DND-41 (cell line): ENCODE measurements at regions not wholly inside any gene's neighbourhood (a gene's known extent, or its start where the extent isn't known, plus 50 kb on each side); places are given as distances from the start of the nearest gene placed in this dataset.

Experiments
- ATAC-seq: fragments of 200-7000 bp; cut with Tn5 transposase; 3 replicates; pipeline ENCODE4 v1.9.1; 2021; ENCODE audit warnings: low read depth; ENCODE audit not compliant: insufficient read depth
- DNase-seq: peaks from one replicate; pipeline ENCODE4 v3.0.0-alpha.2; 2020
- H2AFZ ChIP-seq: 2 replicates; pipeline ENCODE4 v1.6.0; 2012; ENCODE audit warnings: low read depth, low read length
- H3K27ac ChIP-seq: 2 replicates; pipeline ENCODE4 v1.5.1; 2012; ENCODE audit warnings: low read length, inconsistent platforms
- H3K27me3 ChIP-seq: fragments of 200-600 bp; sonication (generic); 2 replicates; pipeline ENCODE4 v1.6.0; 2012; ENCODE audit warnings: low read length, mild to moderate bottlenecking, inconsistent platforms; ENCODE audit not compliant: insufficient read depth, poor library complexity
- H3K36me3 ChIP-seq: 2 replicates; pipeline ENCODE4 v1.5.1; 2012; ENCODE audit warnings: low read length, inconsistent platforms; ENCODE audit not compliant: insufficient read depth
- H3K4me1 ChIP-seq: 2 replicates; pipeline ENCODE4 v1.5.1; 2012; ENCODE audit warnings: mild to moderate bottlenecking, low read length; ENCODE audit not compliant: insufficient read depth
- H3K4me2 ChIP-seq: 2 replicates; pipeline ENCODE4 v1.6.0; 2012; ENCODE audit warnings: mild to moderate bottlenecking, moderate library complexity, low read length, inconsistent platforms; ENCODE audit not compliant: insufficient read depth
- H3K4me3 ChIP-seq, 2 experiments: fragments of 200-600 bp in 1 of 2; shearing (Covaris generic) in 1 of 2; 2 replicates each; pipeline ENCODE4 v1.5.1; 2012 to 2016; ENCODE audit warnings: inconsistent platforms in 2 of 2, low read length in 2 of 2, mild to moderate bottlenecking in 2 of 2, low read depth in 1 of 2, moderate library complexity in 1 of 2
- H3K79me2 ChIP-seq: 2 replicates; pipeline ENCODE4 v1.6.0; 2012; ENCODE audit warnings: low read length, inconsistent platforms; ENCODE audit not compliant: insufficient read depth
- H3K9ac ChIP-seq: 2 replicates; pipeline ENCODE4 v1.6.0; 2012; ENCODE audit warnings: low read depth, mild to moderate bottlenecking, inconsistent platforms, low read length, moderate library complexity
- H3K9me3 ChIP-seq: 2 replicates; pipeline ENCODE4 v1.5.1; 2012; ENCODE audit warnings: low read length, moderate library complexity, mild to moderate bottlenecking, inconsistent platforms; ENCODE audit not compliant: insufficient read depth, severe bottlenecking
- H4K20me1 ChIP-seq: 2 replicates; pipeline ENCODE4 v1.6.0; 2012; ENCODE audit warnings: low read length; ENCODE audit not compliant: insufficient read depth
- EZH2 ChIP-seq: IDR thresholded peaks from 3 replicates; pipeline ENCODE4 v1.6.1; 2012; ENCODE audit warnings: borderline replicate concordance, low read depth, mild to moderate bottlenecking, moderate library complexity, low read length, inconsistent platforms; ENCODE audit not compliant: severe bottlenecking
- TF ChIP-seq, protein P1 (sequence below): IDR thresholded peaks from 2 replicates; pipeline ENCODE4 v1.5.1; 2012; ENCODE audit warnings: borderline replicate concordance, low read length, moderate library complexity, mild to moderate bottlenecking; ENCODE audit not compliant: poor library complexity, severe bottlenecking; ENCODE audit errors: extremely low read depth

DNA sequence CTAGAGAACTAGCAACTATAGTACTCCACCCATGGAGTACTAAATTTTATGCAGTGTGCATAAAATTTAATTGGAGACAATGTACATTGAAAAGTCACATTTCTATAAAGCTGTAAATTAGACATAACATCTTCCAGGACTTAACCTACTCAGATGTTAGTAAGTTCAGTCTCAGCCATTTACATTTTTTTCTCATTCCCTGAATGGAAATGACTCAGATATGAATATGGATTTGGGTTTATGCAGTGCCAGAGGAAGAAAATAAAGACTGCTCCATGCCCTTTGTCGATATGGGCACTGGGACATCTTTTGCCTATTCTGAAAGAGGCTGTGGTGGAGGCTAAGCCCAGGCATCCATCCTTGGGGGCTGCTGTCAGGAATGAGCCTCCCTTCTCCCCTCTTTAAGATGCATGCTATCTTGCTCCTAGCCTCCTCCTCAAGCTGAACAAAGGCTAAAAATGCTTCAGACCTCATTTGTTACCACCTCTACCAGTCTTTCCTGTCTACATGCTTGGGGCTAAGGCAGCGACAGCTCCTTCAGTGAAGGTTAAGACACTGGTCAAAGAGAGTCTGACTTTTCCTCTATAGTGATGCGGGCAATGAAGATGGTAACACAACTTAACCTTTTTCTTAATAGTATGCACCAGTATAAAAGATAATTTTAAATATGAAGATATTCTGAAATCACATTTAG, 486.8 kb upstream of the ANKRD30A start:
- DNase-seq (no peak), ATAC-seq (no peak)
- Histone ChIP-seq H3K9ac (no peak overlapping the region), H4K20me1 (no peaks in the 10 kb centered on the region), H3K9me3 (no peaks in the 10 kb centered on the region), H3K4me3 (no peak overlapping the region), H3K4me1 (no peaks in the 10 kb centered on the region), H3K4me2 (no peak overlapping the region), H3K27ac (no peak overlapping the region), H3K79me2 (no peaks in the 10 kb centered on the region), H2AFZ (no peak overlapping the region), H3K36me3 (no peaks in the 10 kb centered on the region), H3K27me3 (no peaks in the 10 kb centered on the region)
- TF ChIP-seq EZH2 = no peak
- TF ChIP-seq, protein P1, sequence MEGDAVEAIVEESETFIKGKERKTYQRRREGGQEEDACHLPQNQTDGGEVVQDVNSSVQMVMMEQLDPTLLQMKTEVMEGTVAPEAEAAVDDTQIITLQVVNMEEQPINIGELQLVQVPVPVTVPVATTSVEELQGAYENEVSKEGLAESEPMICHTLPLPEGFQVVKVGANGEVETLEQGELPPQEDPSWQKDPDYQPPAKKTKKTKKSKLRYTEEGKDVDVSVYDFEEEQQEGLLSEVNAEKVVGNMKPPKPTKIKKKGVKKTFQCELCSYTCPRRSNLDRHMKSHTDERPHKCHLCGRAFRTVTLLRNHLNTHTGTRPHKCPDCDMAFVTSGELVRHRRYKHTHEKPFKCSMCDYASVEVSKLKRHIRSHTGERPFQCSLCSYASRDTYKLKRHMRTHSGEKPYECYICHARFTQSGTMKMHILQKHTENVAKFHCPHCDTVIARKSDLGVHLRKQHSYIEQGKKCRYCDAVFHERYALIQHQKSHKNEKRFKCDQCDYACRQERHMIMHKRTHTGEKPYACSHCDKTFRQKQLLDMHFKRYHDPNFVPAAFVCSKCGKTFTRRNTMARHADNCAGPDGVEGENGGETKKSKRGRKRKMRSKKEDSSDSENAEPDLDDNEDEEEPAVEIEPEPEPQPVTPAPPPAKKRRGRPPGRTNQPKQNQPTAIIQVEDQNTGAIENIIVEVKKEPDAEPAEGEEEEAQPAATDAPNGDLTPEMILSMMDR = no peak

DNA sequence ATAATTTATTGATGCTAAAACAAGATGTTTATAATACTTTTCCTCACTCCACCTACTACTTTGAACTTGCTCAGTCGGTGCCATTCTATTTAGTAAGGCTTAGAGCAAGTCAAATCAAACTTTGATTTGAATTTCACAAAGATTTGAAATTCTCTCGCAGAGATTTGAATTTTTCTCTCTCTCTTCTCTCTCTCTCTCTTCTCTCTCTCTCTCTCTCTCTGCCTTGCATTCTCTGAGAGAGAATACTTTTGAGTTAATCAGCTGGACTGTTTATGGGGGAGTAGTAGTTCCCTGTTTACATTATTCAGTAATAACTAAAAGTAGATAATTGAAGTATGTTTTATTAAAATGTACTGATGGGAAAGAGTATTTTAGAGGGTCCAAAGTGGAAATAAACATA, 488.5 kb upstream of the ANKRD30A start:
- no peaks in the 10 kb centered on the region for H4K20me1 ChIP-seq
- H3K27me3 ChIP-seq = no peaks in the 10 kb centered on the region
- H3K4me1 ChIP-seq = no peaks in the 10 kb centered on the region
- no peaks in the 10 kb centered on the region for H3K9me3 ChIP-seq
- no peak for DNase-seq
- no peak overlapping the region for H2AFZ ChIP-seq
- no peak overlapping the region for H3K4me2 ChIP-seq
- no peak for ATAC-seq
- H3K79me2 ChIP-seq = no peaks in the 10 kb centered on the region
- no peak overlapping the region for H3K9ac ChIP-seq
- H3K27ac ChIP-seq = no peak overlapping the region
- TF ChIP-seq, protein P1 = no peak
- no peak for TF ChIP-seq EZH2
- H3K36me3 ChIP-seq = no peaks in the 10 kb centered on the region
- H3K4me3 ChIP-seq = no peak overlapping the region

DNA sequence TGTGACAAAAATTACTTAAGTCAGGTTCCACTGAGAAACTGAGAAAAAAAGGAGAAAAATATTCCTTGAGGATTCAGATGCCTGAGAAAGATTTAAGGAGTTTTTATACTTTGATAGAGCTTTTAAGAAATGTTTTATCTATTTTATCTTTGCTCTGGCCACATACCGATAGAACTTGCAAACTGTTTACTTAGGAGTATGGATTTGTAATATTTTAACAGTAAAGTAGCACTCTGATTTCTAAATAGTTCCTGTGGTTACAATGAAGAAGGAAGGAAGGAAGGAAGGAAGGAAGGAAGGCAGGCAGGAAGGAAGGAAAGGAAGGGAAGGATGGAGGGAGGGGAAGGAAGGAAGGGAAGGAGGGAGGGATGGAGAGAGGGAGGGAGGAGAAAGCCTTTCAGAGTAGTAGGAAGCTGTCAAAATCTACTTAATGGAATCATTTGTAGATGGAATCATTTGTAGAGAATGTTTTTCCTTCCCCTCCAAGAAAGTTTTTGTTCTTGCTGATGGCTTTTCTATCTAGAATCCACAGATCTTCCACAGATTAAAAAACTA, 489.0 kb upstream of the ANKRD30A start:
- ATAC-seq (no peak), DNase-seq (no peak)
- Histone ChIP-seq H3K9me3 (no peaks in the 10 kb centered on the region), H2AFZ (no peak overlapping the region), H3K36me3 (no peaks in the 10 kb centered on the region), H3K27me3 (no peaks in the 10 kb centered on the region), H3K4me2 (no peak overlapping the region), H3K9ac (no peak overlapping the region), H3K79me2 (no peaks in the 10 kb centered on the region), H3K27ac (no peak overlapping the region), H4K20me1 (no peaks in the 10 kb centered on the region), H3K4me3 (no peak overlapping the region), H3K4me1 (no peaks in the 10 kb centered on the region)
- TF ChIP-seq EZH2 = no peak
- TF ChIP-seq, protein P1 = no peak
